ENCODE measurements at regions not wholly inside any gene's neighbourhood (a gene's known extent, or its start where the extent isn't known, plus 50 kb on each side); places are given as distances from the start of the nearest gene placed in this dataset.

DNA sequence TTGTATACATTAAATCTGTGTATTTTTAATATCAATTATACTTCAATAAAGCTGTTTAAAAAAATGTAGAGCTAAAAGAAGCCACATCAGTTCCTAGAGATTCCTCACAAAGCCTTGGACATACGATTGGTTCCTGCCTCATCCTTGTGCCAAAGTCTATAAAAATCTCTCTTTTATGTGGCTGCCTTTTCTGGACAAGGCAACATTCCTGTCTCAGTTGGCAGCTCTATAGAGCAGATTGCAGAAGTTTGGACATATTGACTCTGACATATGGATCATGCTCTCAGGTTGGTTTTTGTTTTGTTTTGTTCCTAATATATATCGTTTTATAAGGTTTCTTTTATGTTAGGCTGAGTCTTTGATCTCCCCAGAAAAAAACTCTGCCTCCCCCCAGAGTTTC is 148.9 kb downstream of the MAFB start:
- DNase-seq (ENCODE audit: low read depth): no peak

DNA sequence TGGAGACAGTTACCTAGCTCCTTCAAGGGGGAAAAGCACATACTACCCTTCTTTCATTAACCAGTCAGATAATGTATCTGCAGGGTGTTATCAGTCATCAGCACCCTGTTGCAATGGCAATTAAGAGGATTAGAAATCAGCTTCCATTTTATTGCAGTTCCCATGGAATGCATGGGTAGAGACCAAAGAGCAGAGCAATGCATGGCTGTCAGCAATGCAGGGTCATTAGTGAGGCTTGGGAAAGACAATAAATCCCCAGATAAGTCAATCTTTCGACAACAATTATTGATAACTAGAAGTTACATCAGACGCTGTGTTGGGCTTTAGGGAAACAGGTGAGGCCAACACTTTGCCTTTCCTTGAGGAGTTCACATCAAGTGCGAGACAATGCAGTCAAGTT is 150.9 kb downstream of the MAFB start:
- no peak for DNase-seq (ENCODE audit: low read depth)

DNA sequence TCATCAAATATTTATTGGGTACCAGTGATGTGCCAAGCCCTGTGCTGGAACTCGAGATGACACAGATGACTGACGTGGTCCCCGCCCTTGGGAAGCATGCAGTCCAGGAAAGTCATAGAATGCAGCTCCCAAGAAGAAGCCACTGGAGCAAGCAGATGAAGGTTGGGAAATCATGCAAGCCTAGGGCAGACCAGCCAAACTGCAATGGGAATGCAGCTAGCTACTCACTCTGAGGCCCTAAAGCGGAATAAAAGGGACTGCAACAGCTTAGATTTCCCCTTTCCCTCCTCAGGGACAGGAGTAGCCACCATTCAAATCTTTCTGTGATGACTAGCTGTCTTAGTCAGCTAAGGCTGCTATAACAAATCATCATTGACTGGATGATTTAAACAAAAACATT is 152.2 kb downstream of the MAFB start:
- no peak for DNase-seq (ENCODE audit: low read depth)

DNA sequence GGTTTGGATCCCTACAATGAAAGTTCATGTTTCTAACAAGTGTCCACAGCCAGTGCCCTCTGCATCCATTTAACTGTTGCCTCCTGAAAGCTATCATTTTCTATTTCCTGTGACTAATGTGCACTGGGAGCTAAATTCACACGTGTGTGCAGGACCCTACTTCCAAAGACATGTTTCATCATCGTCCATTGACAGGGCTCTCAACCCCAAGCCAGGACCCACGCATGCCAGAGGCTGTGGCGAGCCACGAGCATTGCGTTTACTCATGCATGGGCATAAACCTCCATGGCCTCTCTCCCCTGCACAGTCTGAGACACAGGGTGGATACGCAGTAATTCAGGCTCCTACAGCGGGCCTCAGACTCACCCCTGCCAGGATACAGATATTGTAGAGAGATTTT is 153.2 kb downstream of the MAFB start:
- DNase-seq (ENCODE audit: low read depth): no peak

DNA sequence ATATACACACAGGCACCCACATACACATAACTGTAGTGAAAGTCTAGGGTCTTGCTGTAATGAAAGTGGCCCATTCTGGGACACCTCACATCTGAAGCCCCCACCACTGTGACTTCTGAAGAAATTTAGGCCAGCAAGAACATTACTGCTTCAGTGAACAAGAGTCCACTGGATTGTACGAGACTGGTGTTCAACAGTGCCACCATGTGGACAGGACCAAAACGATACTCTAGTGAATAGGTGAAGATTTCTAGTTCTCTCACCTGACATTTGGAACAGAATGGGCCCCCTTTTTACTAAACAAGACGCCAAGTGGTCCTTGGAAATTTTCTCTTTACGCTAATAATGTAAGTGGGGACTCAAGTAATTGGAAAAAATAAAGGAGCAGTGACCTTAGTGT is 156.9 kb downstream of the MAFB start:
- DNase-seq (ENCODE audit: low read depth): no peak

DNA sequence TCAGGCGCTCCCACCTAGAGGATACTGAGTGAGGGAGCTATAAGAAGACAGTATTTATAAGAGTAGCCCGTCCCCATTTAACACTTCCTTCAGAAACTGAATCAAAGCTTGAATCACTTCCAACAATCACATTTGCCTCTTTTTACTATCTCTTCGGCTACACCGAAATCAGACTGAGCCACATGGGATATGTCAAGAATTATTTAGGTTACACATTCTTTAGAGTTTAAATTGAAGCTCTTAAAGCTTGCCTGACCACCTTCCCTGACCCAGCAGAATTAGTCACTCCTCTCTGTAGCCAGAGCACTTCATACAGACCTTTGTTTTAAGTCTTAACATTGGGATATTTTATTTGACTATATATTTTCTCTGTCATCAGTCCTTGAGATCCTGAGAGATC is 163.7 kb downstream of the MAFB start:
- DNase-seq (ENCODE audit: low read depth): no peak

DNA sequence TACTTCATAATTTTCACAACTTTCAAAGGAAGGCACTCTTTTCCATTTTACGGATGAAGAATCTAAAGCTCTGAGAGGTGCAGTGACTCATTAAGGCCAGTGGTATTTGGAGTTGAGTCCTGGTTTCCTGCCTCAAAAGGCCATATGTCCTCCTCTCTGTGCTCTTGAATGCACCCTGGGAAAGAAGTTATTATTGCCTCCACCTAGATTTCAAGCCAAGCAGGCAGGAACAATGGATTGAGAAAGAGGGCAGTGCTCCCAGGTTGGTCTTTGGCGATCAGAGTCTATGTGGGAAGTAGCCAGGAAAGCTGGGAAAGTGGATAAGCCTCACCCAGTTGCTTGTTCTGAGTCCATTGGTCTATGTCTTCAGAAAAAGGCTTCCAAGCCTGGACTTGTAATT is 165.0 kb downstream of the MAFB start:
- no peak for DNase-seq (ENCODE audit: low read depth)

DNA sequence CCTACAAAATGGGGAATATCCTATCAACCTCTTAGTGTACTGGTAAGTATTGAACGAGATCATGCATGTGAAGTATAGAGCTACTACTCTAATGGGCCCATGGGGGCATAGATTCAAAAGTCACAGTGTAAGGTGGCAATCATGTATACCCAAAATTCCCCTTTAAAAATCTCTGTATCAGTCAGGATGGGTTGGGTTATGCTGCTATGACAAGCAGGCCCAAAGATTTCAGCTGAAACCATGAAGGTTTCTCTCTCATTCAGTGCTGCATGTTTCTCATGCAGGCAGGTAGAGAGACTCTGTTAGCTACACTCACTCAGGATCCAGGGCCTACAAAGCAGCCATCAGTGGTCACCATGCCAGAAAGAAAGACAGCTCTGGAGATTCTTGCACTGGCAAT is 166.6 kb downstream of the MAFB start:
- no peak for DNase-seq (ENCODE audit: low read depth)

DNA sequence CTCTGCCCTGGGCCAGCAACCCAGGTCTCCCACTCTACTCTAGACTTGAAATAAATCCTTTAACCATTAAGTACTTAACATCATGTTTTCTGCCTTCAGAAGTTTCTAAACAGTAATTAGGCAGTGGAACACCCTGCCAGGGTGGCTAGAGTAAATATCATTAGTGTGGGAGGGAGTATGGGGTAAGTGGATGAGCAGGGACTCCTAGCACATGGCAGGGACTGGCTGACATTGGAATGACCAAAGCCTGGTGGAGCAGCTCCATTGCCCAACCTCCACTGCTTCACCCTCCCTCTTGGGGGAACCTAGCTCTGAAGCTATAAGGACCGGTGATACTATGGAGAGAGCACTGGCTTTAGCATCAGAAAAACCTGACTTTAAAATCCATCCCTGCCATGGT is 167.1 kb downstream of the MAFB start:
- no peak for DNase-seq (ENCODE audit: low read depth)

DNA sequence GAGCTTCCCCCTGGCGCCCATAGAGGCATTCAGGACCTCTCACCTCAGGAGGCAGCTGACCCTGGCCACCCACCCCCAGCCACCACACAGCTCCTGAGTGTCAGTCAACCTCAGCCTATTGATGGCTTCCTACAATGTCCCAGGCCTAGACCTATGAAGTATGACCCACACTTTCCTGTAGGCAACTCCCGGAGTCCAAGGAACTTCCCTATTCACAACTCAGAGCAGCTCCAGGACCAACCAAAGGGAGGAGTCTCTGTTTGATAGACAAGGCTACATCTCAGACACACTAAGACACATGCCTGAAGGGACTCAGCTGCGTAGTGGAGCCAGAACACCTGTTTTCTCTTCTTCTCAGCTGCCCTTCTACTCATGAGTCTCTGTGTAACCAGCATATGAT is 169.1 kb downstream of the MAFB start:
- no peak for DNase-seq (ENCODE audit: low read depth)

DNA sequence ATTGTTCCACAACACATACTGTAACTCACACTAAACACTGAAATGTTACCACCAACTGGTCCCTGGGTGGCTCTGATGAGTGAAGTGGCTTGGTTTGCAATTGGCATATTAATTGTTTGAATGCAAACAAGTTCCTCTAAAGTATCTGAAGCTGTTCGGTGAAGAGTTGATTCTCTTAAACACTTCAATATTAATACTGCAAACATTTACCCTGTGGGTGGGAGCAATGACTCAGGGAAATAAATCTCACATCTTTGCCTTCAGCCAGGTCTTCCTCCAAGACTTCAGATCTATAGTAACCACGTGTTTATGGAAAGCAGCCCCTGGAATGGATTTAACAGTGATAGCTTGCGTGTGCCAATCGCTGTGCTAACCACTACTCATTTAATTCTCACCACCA is 176.0 kb downstream of the MAFB start:
- DNase-seq (ENCODE audit: low read depth): no peak

DNA sequence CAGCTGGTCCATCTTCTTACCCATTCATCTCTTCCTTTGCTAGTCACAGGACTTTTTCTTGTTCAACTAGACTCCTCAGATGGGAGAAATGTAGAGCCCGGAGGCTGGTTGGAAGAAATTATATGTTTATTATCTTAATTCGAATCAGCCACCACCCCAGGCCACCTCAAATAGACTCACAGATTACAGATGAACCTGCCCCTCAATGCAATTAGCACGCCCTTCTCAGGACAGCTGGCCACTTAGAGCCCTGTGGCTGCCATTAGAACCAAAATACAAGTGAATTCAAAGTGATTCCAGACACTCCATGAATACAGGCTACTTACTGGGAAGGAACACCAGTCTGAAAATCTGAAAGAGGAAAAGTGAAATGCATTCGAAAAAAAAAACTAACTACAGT is 176.4 kb downstream of the MAFB start:
- DNase-seq (ENCODE audit: low read depth): no peak

DNA sequence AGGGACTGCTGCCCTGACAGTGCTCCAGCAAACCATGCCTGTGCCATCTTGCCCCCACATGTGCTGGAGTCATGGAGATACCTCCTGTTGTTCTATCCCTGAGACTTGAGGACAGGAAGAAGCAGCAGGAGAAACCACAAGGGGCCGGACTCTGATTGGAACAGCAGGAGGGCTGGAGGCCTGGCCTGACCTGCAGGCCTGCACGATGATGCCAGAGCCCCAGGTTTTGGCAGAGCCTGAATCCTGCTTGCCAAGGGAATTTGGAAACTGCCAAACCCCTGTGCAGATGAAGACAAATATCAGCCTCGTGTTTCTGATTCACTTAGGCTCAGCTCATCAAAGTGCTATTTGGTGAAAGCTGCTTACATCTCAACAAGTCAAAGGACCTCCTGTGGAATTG is 177.6 kb downstream of the MAFB start:
- DNase-seq (ENCODE audit: low read depth): peak; percentile 91

DNA sequence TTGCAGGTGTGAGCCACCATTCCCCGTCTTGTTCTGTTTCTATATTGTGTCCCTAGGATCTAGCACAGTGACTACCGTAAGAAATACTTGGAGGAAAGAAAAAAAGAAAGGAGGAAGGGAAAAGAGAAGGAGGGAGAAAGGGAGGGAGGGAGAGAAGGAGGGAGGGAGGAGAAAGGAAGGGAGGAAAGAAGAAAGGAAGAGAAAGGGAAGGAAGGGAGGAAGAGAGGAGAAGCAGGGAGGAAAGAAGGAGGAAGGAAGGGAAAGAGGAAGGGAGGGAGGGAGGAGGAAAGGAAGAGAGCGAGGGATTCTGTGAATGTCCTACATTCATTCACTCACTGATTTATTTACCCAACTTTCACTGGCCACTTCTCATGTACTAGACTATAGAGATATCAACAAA is 178.4 kb downstream of the MAFB start:
- no peak for DNase-seq (ENCODE audit: low read depth)

DNA sequence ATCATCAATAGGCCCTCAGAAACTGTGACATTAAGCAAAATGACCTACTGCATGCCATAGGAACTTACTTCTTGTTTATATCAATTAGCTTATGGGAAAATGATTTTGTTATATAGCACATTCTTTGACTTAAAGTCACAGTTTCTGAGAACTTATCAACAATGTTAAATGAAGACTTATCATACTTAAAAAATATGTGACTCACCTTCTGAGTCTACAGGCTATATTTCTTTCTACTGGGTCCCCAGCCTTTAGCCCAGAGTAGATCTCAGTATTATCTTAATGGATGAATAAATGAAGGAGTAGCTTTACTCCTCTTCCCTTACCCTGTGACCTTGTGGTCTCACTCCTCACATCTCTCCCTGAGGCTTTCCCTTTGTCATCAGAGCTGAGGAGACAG is 180.2 kb downstream of the MAFB start:
- no peak for DNase-seq (ENCODE audit: low read depth)

DNA sequence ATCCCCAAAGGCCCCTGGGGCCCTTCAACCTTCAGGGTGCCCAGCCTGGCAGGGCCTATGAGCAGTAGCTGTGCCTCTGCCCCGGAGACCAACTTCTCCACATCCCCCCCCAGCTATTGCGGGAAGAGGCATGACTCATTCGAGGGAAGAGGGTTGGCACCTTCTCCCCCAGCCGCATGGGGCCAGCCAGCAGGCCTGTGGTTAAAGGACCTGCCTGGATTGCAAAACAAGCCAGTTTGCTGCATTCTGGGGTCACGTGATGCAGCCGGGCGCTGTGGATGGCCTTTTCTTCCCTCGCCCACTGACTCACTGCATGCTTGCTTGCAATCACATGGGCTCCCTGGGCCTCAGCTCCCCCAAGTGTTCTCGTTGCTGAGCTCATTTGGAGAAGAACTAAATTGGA is 182.5 kb downstream of the MAFB start:
- DNase-seq (ENCODE audit: low read depth): peak; percentile 98

DNA sequence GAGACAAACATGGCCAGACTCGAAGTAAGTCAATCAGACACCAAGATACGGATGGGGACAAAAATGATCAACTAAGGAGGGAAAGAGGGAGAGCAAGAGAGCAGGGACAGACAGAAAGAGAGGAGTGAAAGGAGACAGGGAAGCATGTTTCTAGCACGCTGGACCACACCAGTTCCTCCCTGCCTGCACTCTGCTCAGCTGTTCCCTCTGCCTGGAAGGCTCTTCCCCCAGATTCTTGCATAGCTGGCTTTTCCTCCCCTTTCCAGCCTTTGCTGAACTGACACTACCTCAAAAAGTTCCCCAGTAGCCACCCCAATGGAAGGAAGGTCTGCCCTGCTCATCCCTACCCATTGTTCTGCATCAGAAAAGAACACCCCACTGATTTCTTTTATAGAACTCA is 185.9 kb downstream of the MAFB start:
- DNase-seq (ENCODE audit: low read depth): no peak

DNA sequence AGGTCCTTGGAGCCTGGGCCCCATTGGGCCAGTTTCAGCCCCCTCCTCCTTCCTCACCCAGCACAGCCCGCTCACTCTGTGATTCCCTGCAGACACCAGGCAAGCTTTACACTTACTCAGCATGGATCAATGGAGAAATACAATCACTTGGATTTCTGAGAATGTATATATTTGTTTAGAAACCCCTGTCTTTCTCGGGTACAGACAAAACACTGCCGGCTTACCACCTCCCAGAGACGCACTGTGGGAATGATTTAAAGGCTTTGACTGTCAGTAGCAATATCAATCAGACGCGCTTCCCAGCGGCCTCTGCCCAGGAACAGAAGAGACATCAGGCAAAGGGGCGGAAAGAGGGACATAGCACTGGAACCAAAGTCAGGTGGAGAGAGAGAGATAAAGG is 186.5 kb downstream of the MAFB start:
- DNase-seq (ENCODE audit: low read depth): no peak

DNA sequence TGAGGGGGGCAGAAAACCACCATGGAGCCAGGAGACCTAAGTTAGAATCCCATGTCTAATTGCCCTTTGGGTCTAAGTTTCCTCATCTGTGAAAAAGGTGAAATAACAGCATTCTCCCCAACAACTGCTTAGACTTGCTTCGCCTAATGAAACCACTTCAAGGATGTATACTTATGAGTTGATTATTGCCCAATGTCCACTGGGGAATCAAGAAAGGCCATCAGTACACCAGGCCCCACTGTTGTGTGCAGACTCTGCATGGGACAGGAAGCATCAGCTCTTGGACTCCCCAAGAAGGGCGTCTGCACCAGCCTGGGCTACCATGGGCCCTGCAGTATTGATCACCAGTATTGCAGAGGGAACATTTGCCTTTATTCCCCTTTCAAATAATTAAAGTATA is 189.6 kb downstream of the MAFB start:
- no peak for DNase-seq (ENCODE audit: low read depth)

DNA sequence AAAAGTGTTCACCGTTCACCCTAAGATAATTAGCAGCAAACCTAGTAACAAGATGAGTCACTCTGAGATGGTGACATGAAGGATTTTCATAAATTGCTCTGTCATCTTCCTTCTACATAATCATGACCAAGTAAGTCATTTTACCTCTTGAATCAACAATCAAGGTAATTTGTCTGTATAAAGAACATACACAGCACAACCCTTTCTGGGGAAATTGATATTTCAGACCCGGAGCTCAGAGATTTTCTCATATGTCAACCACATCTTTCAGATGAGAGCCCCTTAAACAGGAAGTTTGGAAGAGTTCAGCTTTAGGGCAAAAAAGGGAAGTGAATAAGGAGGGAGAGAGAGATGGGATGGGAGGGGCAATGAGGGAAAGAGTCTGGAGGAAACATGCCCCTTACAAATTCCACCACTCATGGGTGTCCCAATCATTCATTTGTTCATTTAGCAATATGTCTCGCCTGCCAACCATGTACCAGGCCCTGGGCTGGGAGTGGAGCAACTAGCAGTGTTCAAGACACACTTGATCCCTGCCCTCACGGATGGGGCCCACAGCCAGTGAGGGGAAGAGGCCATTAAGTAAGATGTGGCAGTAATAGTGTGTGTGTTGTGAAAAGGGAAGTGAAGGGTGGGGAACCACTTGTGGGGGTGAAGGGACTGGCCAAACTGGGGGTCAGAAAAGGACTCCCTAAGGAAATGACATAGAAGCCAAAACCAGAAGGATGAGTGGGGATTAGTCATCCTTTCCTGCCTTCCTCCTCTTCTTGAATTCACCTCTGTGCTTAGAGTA is 190.9 kb downstream of the MAFB start:
- DNase-seq (ENCODE audit: low read depth): no peak

DNA sequence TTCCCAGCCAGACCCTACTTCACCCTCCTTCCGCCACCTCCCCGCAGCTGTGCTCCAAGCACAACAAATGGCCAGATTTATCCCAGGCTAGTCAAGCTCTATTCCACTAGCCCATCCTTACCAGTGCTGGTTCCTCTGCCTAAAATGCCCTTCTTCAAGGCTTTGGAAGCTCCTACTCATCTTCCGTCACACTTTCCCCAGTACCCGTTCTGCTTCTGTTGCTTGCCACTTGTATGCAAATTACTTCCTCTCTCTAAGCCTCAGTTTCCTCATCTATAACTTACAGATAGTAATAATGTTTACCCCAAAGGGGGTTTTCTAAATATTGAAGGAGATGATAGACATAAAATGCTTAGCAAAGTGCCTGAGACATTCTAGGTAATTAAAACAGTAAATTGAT is 193.1 kb downstream of the MAFB start:
- no peak for DNase-seq (ENCODE audit: low read depth)

DNA sequence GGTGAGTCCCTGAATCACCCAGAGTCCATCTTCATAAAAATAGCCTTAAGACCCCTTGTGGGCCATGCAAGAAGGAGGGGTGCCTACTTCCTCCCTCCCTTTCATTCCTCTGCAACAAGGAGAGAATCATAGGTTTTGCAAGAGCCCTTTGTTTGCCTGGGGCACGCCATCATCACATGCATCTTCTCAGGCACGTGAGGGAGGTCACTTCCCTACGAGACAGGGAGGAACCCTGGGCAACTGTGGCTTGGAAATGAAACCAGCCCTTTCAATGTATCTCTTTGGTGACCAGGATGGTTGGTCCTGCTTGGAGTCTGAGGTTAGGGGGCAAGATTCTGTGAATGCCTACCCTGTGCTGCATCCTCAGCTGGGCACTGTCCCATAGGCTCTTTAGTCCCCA is 194.8 kb downstream of the MAFB start:
- no peak for DNase-seq (ENCODE audit: low read depth)

DNA sequence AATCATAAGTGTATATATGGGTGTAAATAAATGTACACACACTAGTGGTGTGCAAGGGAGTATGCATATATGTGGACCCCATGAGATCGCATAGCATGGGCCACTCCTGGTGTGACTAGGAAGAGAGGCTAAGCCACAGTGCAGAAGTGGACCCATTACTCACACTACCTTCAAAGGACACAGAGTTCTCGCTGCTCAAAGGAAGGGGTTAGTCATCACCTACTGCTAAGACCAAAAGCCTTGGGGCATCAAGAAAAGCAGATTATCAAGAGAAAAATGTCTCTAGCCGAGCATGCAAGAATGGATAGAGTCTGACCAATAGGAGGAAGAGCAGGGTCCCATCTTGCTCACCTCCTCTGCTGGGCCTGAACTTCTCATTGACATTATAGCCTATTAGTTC is 195.5 kb downstream of the MAFB start:
- no peak for DNase-seq (ENCODE audit: low read depth)

DNA sequence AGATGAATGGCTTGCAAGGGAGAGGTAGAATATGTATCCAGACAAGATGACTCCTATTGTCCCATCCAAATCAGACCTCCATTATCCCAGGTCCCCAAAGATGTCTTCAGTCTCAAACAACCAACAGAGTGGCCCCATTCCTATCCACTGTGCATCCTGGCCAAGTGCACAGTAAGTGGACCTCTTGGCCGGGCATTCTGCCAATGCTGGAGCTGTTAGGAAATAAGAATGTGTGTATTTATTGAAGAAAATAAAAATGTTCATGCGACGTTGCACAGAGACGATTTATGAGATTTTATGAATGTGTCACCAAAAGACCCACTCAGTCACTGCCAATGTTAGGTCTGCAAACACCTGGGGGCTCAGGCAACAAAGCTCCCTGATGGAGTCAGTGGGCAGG is 196.0 kb downstream of the MAFB start:
- peak; percentile 69 for DNase-seq (ENCODE audit: low read depth)

All from GM04504 (cell line).